ENCODE measurements at regions not wholly inside any gene's neighbourhood (a gene's known extent, or its start where the extent isn't known, plus 50 kb on each side); places are given as distances from the start of the nearest gene placed in this dataset.

DNA sequence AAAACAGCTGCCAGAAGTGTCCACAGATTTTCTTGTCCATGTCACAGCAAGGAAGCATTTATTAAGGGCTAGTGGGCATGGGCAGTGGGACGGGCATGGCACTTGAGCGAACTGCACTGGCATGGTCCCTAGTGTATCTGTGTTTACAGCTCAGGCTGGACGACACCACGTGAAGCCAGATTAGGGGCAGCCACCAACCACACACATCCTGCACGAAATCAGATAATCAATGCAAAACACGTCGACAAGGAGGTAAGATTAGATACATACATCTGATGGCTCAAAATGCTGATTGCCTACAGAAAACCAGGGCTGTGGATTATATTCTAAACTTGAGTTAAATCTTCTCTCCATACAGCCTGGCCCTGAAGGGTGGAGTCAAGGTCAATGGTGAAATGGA lies 103.8 kb upstream of the ATP6AP2 start:
- H3K36me3 ChIP-seq (replicated peaks), result no peaks in the 10 kb centered on the region
- peaks cover 10% of the 10 kb centered on the region for H3K4me1 ChIP-seq
- DNase-seq (ENCODE audit: low spot score in 2 of 2), result no peak
- H3K4me3 ChIP-seq, result no peak overlapping the region
- H3K27me3 ChIP-seq (ENCODE audit: low read depth), result no peaks in the 10 kb centered on the region
- H3K9me3 ChIP-seq, result no peaks in the 10 kb centered on the region
- in situ Hi-C loops (cut with MboI; ENCODE audit: low sequenced_read_pairs), result loop anchor here (25.0 kb wide), 1 partner anchor 110 kb away; the partner anchor contains the start of gene ATP6AP2

DNA sequence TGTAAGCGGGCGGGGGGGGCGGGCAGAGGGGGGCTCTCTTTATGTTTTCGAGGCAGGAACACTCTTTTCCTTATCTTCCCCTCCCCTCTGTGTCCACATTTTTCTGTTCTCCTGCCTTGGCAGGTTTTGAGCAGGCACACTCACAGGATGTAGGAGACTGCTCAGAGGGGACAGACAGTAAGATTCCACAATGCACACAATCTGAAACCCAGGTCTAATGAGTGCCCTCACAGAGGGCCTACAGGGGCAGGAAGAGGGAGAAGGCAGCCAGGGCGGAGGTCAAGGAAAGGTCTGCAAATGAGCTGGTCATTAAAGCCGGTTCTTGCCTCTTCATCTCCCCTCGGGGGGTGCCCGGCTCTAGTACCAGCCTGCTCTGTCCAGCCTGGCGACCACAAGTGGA lies 106.1 kb upstream of the ATP6AP2 start:
- no peaks in the 10 kb centered on the region for H3K9me3 ChIP-seq
- DNase-seq (ENCODE audit: low spot score in 2 of 2), result no peak
- no peaks in the 10 kb centered on the region for H3K36me3 ChIP-seq (replicated peaks)
- no peaks in the 10 kb centered on the region; the same call in 1 of the 2 replicates for H3K27me3 ChIP-seq (ENCODE audit: low read depth)
- in situ Hi-C loops (cut with MboI; ENCODE audit: low sequenced_read_pairs), result loop anchor here (25.0 kb wide), 1 partner anchor 113 kb away; the partner anchor contains the start of gene ATP6AP2
- peaks cover 10% of the 10 kb centered on the region for H3K4me1 ChIP-seq
- no peak overlapping the region for H3K4me3 ChIP-seq

DNA sequence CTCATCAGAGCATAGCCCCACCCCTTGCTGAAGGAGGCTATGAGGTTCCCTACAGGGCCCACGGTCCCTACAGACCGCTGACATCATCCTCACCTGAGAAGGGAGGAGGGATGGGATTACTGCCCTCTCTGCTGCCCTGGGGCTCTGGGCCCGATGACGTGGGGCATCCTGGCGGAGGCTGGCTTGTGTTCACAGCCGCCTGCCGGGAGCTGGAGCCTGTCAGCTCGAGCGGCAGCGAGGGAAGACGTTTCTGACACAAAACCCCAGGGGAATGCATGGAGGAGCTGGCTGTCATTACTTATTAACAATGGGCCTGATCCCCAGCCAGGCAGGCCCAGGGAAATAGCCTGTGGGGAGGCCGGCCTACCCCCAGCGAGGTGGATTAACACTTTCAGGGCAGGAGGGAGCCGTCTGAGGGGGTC lies 106.6 kb upstream of the ATP6AP2 start:
- peaks cover 10% of the 10 kb centered on the region for H3K4me1 ChIP-seq
- H3K27me3 ChIP-seq (ENCODE audit: low read depth), result no peaks in the 10 kb centered on the region; the same call in 1 of the 2 replicates
- no peak overlapping the region for H3K4me3 ChIP-seq
- no peaks in the 10 kb centered on the region for H3K36me3 ChIP-seq (replicated peaks)
- peak; percentile 61 to 74 for DNase-seq (ENCODE audit: low spot score in 2 of 2)
- no peaks in the 10 kb centered on the region for H3K9me3 ChIP-seq
- in situ Hi-C loops (cut with MboI; ENCODE audit: low sequenced_read_pairs), result no loop called here

DNA sequence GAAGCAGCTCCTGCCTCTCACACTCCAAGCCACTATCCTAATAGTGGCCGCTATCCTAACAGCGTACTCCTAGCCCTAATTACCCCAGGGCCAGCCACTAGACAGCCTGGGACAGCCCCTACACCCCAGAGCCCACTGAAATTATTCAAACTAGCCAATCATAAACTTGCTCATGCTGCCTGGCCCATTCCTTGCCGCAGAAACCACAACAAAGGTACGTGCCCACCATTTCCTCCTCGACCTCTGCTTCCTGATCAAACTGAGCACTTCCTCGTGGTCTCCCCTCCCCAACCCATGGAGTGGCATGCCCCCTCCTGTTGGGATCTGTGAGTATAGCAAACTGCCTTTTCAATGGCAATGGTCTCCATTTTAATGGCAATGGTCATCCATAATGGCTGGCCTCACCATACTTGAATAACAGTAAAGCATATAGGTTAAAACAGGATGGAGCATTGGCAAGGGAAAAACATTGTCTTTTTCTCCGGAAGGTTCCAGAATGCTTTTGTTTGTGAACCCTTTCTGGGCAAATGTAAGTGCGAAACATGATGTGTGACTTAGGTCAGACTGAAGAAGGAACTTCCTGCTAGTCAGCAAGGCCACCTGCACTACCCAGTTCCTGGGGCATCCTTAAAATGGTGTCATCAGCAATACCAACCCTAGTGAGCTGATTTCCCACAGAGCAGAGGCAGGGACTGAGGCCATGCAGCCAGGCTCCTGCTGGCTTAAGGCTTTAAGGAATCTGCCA lies 107.1 kb upstream of the ATP6AP2 start:
- Histone ChIP-seq H3K9me3 (no peaks in the 10 kb centered on the region), H3K4me1 (peaks cover 10% of the 10 kb centered on the region), H3K4me3 (no peak overlapping the region), H3K27me3 (ENCODE audit: low read depth) (no peaks in the 10 kb centered on the region; the same call in 1 of the 2 replicates), H3K36me3 (replicated peaks) (no peaks in the 10 kb centered on the region)
- no peak for DNase-seq (ENCODE audit: low spot score in 2 of 2)
- in situ Hi-C loops (cut with MboI; ENCODE audit: low sequenced_read_pairs), result no loop called here

DNA sequence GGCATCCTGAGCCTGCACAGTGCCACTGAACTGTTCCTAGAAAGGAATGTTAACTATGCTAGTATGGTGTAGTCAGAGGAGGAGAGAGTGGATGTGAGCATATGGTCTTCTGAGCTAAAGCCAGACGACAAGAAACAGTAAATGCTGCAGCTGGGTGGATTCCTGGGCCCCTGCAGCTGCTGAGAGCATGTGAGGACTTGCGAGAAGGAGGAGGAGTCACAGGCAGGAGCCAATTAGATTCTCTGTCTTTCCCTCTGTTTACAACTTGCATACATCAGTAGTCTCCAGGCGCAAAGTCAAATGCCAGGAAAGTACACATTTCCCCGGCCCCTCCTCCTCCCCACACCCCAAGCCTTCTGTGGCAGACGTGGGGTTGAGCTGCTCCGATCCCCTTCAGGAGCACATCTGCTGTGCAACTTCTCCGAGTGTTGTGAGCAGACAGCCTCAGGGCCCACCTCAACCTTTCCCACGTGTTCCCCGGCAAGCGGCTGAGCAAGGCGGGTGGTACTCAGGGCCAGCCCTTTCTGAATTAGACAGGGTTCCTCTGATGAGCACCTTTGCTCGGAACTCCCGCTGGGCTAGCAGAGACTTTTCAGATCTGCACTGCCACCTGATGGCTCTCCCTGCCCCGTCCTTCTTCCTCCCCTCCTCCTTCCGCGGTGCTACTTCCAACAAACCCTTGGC lies 108.7 kb upstream of the ATP6AP2 start:
- H3K4me3 ChIP-seq, result no peak overlapping the region
- no peaks in the 10 kb centered on the region; the same call in 1 of the 2 replicates for H3K27me3 ChIP-seq (ENCODE audit: low read depth)
- in situ Hi-C loops (cut with MboI; ENCODE audit: low sequenced_read_pairs), result no loop called here
- H3K4me1 ChIP-seq, result peaks cover 10% of the 10 kb centered on the region
- no peaks in the 10 kb centered on the region for H3K36me3 ChIP-seq (replicated peaks)
- peak in 1 of 2 experiments; percentile 23 for DNase-seq (ENCODE audit: low spot score in 2 of 2)
- H3K9me3 ChIP-seq, result no peaks in the 10 kb centered on the region

DNA sequence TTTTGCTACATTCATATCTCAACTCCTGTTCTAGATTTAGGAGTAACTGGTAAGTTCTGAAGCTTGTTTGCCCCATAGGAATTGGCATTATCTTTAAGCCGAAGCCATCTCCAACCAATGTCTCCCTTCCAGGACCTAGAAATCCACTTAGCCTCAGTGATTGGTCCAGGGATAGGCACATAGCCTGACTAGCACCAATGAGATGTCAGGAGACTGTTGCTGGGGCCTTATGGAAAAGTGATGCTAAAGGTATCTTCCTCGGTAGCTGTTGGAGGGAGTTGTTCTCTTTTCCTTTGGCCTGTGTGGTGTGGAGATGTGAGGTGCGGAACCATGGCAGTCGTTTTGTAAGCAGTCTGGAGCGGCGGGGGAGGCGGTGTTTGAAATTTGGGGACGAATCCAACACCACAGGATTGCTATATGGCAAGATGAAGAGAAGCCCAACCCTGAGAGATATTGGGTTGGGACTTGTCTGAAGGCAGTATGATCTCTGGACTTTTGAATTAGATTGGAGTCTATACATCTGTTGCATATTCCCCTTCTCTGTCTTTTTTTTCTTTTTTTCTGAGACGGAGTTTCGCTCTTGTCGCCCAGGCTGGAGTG lies 109.8 kb upstream of the ATP6AP2 start:
- DNase-seq (ENCODE audit: low spot score in 2 of 2), result no peak
- Histone ChIP-seq H3K4me3 (no peak overlapping the region), H3K36me3 (replicated peaks) (no peaks in the 10 kb centered on the region), H3K4me1 (peaks cover 10% of the 10 kb centered on the region), H3K9me3 (no peaks in the 10 kb centered on the region), H3K27me3 (ENCODE audit: low read depth) (no peaks in the 10 kb centered on the region; the same call in 1 of the 2 replicates)
- in situ Hi-C loops (cut with MboI; ENCODE audit: low sequenced_read_pairs), result no loop called here

DNA sequence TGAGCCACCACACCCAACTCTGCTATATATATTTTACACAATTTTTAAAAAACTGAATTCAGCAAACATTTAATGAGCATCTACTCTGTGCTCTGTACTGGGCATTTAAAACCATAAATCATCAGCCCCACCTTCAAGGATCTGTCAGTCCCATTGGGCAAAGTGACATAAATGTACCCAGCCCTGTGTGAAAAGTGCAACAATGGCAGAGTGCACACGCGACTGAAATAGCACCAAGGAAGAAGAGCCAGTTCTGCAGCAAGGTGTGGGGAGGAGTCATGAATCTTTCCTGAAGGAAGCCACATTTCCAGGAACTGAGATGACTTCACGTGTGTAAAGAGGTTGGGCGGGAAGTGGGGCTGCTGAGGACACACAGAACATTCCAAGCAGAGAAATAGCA lies 111.5 kb upstream of the ATP6AP2 start:
- in situ Hi-C loops (cut with MboI; ENCODE audit: low sequenced_read_pairs), result no loop called here
- H3K27me3 ChIP-seq (ENCODE audit: low read depth), result no peaks in the 10 kb centered on the region; the same call in 1 of the 2 replicates
- no peak for DNase-seq (ENCODE audit: low spot score in 2 of 2)
- H3K36me3 ChIP-seq (replicated peaks), result no peaks in the 10 kb centered on the region
- no peaks in the 10 kb centered on the region for H3K9me3 ChIP-seq
- no peak overlapping the region for H3K4me3 ChIP-seq
- peaks cover 6% of the 10 kb centered on the region; the same call in 1 of the 2 replicates for H3K4me1 ChIP-seq

DNA sequence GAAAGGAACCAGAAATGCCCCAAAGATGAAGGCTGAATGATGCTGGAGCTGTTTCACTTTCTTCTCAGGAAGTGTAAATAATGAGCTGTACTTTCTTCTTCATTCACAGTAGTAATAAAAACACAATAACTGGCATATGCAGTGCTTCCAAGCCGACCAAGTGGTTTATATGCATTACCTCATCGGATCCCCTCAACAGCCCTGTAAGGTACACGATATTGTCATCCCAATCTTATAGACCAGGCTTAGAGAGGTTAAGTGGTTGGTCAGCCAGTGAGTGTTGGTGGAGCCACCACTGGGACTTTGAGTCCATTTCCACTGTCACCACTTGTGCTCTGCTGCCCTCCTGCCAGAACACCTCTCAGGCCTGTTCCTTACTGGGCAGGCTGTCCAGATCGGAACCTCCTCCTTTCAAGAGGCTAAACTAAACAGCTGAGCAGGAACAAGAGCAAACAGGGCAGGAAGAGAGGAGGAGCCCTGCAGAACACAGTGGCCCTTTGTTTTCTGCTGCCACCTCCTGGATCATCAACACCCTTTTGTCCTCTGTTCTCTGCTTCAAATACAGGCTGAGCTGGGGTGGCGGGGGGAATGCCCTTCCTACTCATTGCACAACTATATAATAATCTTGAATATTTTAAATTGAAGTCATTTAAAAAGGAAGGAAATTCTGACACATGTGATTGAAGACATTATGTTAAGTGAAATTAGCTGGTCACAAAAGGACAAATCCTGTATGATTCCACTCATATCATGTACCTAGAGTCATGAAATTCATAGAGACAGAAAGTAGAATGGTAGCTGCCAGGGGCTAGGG lies 112.5 kb upstream of the ATP6AP2 start:
- Histone ChIP-seq H3K4me1 (no peaks in the 10 kb centered on the region; the same call in 1 of the 2 replicates), H3K4me3 (no peak overlapping the region), H3K27me3 (ENCODE audit: low read depth) (no peaks in the 10 kb centered on the region; the same call in 1 of the 2 replicates), H3K9me3 (no peaks in the 10 kb centered on the region), H3K36me3 (replicated peaks) (no peaks in the 10 kb centered on the region)
- in situ Hi-C loops (cut with MboI; ENCODE audit: low sequenced_read_pairs), result no loop called here
- peak; percentile 52 to 59 for DNase-seq (ENCODE audit: low spot score in 2 of 2)

DNA sequence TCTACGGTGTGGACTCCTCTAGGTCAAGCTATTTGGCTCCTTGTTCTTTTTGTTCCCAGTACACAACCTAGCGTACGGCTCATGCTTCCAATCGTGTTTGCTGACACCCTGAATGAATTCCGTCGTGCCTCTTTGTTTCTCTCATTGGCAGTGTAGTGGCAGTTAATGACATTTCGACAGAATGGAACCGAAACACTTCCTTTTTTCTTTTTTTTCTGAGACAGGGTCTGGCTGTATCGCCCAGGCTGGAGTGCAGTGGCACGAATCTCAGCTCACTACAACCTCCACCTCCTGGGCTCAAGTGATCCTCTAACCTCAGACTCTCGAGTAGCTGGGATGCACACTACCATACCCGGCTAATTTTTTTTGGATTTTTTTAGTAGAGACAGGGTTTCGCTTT lies 113.3 kb upstream of the ATP6AP2 start:
- H3K36me3 ChIP-seq (replicated peaks), result no peaks in the 10 kb centered on the region
- H3K27me3 ChIP-seq (ENCODE audit: low read depth), result no peaks in the 10 kb centered on the region; the same call in 1 of the 2 replicates
- in situ Hi-C loops (cut with MboI; ENCODE audit: low sequenced_read_pairs), result no loop called here
- H3K4me3 ChIP-seq, result no peak overlapping the region
- no peak for DNase-seq (ENCODE audit: low spot score in 2 of 2)
- peaks cover 2% of the 10 kb centered on the region; the same call in 1 of the 2 replicates for H3K4me1 ChIP-seq
- no peaks in the 10 kb centered on the region for H3K9me3 ChIP-seq

DNA sequence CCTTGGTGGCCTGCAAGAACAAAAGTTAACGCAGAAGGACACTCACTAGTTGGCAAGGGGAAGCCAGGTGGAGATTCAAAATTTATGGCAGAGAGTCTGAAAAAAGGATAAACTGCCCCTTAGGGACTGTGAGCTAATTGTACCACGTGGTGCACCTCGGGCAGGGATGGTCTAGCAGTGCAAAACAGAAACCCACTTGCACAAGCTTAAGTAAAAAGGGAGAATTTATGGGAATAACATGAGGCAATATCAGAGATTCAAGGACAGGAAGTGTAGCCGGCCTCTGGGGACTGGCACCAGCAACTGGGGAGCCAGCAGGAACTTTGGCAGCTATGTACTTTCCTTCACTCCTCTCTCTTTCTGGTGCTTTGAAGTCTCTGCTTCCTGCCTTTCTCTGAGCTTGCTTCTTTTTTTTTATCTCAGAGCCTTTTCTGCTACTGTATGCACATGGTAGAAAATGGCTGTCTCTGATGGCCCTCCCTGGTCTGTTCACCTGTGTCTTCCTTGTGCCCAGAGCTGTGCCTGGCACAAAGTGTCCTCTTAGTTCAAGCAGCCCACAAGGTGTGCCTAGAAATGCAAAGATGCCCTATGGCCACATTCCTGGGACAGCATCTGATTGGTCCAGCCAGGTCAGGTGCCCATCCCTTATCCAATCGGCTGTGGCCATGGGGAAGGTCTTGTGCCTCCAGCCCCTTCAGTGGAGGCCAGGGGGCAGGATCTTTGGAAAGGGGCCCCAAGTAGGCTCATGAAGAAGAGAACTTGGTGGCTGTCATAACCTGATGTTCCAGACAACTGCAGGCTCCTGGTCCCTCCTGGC lies 114.8 kb upstream of the ATP6AP2 start:
- Histone ChIP-seq H3K4me3 (no peak overlapping the region), H3K4me1 (peaks cover 8% of the 10 kb centered on the region), H3K36me3 (replicated peaks) (no peaks in the 10 kb centered on the region), H3K27me3 (ENCODE audit: low read depth) (no peaks in the 10 kb centered on the region; the same call in 1 of the 2 replicates), H3K9me3 (no peaks in the 10 kb centered on the region)
- in situ Hi-C loops (cut with MboI; ENCODE audit: low sequenced_read_pairs), result no loop called here
- DNase-seq (ENCODE audit: low spot score in 2 of 2), result no peak

DNA sequence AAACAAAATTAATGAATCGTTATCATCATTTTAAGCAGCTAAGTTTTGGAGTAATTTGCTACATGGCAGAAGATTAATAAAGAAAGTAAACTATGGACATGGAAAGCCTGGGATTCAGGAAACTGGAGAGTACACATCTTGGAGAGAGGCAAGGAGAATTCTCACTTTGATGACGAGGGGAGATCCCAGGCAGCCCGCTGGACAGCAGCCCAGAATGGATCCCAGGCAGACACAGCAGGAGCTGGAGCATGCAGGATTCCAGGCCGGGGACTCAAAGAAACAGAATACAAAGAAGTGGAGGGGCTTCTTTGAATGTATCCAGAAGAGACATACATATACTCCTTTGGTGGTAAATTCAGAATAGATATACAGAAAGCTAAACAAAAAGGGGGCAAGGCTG lies 118.0 kb upstream of the ATP6AP2 start:
- Histone ChIP-seq H3K36me3 (replicated peaks) (no peaks in the 10 kb centered on the region), H3K9me3 (no peaks in the 10 kb centered on the region), H3K4me3 (no peak overlapping the region), H3K27me3 (ENCODE audit: low read depth) (no peaks in the 10 kb centered on the region), H3K4me1 (peaks cover 22% of the 10 kb centered on the region)
- in situ Hi-C loops (cut with MboI; ENCODE audit: low sequenced_read_pairs), result no loop called here
- DNase-seq (ENCODE audit: low spot score in 2 of 2), result no peak

DNA sequence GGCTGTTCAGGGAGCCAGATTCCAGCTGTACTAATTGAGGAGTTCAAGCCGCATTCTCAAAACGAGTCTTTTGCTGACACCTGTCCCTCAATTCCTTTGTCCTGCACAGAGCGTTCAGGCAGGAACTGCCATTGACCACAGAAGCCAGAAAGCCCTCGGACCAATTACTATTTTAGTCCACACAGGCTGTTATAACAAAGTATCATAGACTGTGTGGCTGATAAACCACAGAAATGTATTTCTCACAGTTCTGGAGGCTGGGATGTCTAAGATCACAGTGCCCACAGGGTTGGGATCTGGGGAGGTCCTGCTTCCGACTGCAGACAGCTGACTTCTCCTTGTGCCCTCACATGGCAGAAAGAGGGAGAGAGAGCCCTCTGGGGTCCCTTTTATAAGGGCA lies 119.8 kb upstream of the ATP6AP2 start:
- no peaks in the 10 kb centered on the region for H3K36me3 ChIP-seq (replicated peaks)
- no peaks in the 10 kb centered on the region for H3K27me3 ChIP-seq (ENCODE audit: low read depth)
- no peaks in the 10 kb centered on the region for H3K9me3 ChIP-seq
- DNase-seq (ENCODE audit: low spot score in 2 of 2), result no peak
- in situ Hi-C loops (cut with MboI; ENCODE audit: low sequenced_read_pairs), result no loop called here
- peaks cover 22% of the 10 kb centered on the region for H3K4me1 ChIP-seq
- no peak overlapping the region for H3K4me3 ChIP-seq

Measured in HAP-1 (cell line).